ENCODE measurements at regions not wholly inside any gene's neighbourhood (a gene's known extent, or its start where the extent isn't known, plus 50 kb on each side); places are given as distances from the start of the nearest gene placed in this dataset.

DNA sequence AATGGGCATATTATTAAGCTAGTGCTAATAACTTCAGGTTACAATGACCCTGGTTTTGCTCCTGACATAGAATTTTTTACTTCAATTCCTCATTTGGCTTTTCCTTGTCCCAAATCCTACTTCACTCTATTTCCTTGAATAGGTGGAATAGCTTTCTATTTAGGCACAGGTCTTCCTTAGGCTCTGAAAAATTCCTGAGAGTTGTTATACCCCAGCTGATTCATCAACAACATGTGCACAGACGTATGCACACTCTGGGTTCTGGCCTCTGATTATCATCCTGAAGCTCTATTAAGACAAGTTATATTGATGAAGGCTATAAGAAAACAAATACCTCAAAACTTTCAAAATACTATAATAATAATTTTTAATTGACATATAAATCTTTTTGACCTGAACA is 172.4 kb downstream of the NTMT2 start:
- Histone ChIP-seq H3K4me1 (peaks cover 0 to 6% of the 10 kb centered on the region in 2 donors), H3K4me3 (no peak overlapping the region), H3K9me3 (no peaks in the 10 kb centered on the region), H3K27ac (no peak overlapping the region), H3K36me3 (no peaks in the 10 kb centered on the region), H3K27me3 (no peaks in the 10 kb centered on the region)
- TF ChIP-seq, protein P1, sequence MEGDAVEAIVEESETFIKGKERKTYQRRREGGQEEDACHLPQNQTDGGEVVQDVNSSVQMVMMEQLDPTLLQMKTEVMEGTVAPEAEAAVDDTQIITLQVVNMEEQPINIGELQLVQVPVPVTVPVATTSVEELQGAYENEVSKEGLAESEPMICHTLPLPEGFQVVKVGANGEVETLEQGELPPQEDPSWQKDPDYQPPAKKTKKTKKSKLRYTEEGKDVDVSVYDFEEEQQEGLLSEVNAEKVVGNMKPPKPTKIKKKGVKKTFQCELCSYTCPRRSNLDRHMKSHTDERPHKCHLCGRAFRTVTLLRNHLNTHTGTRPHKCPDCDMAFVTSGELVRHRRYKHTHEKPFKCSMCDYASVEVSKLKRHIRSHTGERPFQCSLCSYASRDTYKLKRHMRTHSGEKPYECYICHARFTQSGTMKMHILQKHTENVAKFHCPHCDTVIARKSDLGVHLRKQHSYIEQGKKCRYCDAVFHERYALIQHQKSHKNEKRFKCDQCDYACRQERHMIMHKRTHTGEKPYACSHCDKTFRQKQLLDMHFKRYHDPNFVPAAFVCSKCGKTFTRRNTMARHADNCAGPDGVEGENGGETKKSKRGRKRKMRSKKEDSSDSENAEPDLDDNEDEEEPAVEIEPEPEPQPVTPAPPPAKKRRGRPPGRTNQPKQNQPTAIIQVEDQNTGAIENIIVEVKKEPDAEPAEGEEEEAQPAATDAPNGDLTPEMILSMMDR (IDR thresholded peaks at IDR 0.05), result no peak
- TF ChIP-seq POLR2A (IDR thresholded peaks at IDR 0.05), result no peak
- intact Hi-C loops (cut with DNase I; ENCODE audit: low total_unique reads), result no loop called here
- DNase-seq, result no peak

DNA sequence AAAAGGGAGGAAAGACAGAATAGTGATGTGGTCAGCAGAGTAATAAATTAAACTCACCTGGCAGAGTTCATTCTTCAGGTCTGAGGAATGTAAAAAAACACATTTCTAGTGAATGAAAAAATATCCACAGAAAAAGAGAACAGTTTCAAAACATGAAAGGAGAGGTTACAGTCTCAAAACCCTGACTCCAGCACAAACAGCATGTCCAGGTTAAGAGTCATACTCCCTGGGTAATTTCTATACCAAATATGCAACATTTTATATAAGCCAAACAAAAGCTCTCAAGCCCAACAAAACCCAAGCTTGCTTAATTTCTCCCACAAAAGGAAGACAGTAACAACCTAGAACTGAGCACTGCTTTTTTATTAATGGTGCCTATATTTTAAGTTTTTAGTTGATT is 173.0 kb downstream of the NTMT2 start:
- Histone ChIP-seq H3K4me3 (no peak overlapping the region), H3K4me1 (peaks cover 0 to 6% of the 10 kb centered on the region in 2 donors), H3K27ac (no peak overlapping the region), H3K27me3 (no peaks in the 10 kb centered on the region), H3K9me3 (no peaks in the 10 kb centered on the region), H3K36me3 (no peaks in the 10 kb centered on the region)
- intact Hi-C loops (cut with DNase I; ENCODE audit: low total_unique reads), result no loop called here
- TF ChIP-seq, protein P1 (IDR thresholded peaks at IDR 0.05), result no peak
- no peak for TF ChIP-seq POLR2A (IDR thresholded peaks at IDR 0.05)
- DNase-seq, result no peak

DNA sequence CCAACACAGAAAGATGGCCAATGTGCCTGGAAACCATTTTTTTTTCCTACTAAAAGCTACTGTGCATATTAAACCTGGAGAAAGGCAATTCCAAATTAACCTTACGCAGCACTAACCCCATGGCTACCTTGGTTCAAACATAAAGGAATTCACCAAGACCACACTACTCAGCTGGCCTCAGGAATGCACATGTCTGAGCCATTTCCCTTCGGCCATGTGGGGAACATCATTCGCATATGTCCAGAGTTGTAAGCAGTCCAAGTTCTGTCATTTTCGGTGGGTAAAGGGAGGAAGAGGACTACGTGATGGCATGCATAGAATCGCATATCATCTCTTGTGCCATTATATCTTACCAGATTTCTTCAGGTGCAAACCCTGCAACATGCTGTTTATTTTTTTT is 175.4 kb downstream of the NTMT2 start:
- Histone ChIP-seq H3K36me3 (no peaks in the 10 kb centered on the region), H3K4me1 (peaks cover 0 to 6% of the 10 kb centered on the region in 2 donors), H3K9me3 (no peaks in the 10 kb centered on the region), H3K4me3 (no peak overlapping the region), H3K27me3 (no peaks in the 10 kb centered on the region), H3K27ac (no peak overlapping the region)
- intact Hi-C loops (cut with DNase I; ENCODE audit: low total_unique reads), result no loop called here
- no peak for DNase-seq
- no peak for TF ChIP-seq POLR2A (IDR thresholded peaks at IDR 0.05)
- TF ChIP-seq, protein P1 (IDR thresholded peaks at IDR 0.05), result no peak

DNA sequence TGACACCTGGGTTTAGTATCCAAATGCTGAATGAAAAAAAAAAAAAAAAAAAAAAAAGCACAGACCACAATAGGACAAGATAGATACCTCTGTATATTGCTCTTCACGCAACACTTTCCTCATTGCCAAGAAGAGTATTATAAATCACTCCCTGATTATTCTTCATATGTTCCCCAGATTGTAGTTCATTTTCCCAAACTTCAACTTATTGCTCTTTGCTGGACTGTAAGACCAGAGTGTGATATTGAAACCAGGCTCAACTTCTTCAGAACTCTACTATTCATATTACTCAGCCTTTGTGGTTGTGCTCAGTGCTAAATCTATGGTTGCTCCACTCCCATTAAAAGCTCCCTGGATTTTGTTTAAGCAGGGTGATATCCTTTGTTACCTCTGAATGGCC is 180.4 kb downstream of the NTMT2 start:
- intact Hi-C loops (cut with DNase I; ENCODE audit: low total_unique reads), result no loop called here
- TF ChIP-seq POLR2A (IDR thresholded peaks at IDR 0.05), result no peak
- TF ChIP-seq, protein P1 (IDR thresholded peaks at IDR 0.05), result no peak
- Histone ChIP-seq H3K4me3 (no peak overlapping the region), H3K4me1 (no peaks in the 10 kb centered on the region), H3K9me3 (no peaks in the 10 kb centered on the region), H3K27me3 (no peaks in the 10 kb centered on the region), H3K36me3 (no peaks in the 10 kb centered on the region), H3K27ac (no peak overlapping the region)
- DNase-seq, result no peak

DNA sequence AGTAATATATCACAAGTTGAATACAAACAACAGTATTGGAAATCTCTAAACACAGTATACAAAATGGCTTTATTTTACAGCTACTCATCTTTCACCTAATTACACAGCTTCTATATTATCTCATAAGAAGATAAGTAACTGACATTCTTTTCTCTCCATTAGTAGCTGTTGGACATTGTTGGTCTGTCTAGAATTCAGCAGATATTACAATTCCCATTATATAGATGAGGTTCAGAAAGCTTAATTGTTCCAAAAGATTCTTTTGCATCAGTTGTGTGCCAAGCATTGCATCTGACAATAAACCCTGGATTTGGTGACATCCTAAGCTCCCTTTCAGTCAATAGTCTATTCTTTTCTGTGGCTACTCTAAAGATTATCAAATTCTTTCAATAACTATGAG is 187.0 kb downstream of the NTMT2 start:
- Histone ChIP-seq H3K4me3 (no peak overlapping the region), H3K27ac (no peak overlapping the region), H3K9me3 (no peaks in the 10 kb centered on the region), H3K27me3 (no peaks in the 10 kb centered on the region), H3K36me3 (no peaks in the 10 kb centered on the region), H3K4me1 (peaks cover 0 to 4% of the 10 kb centered on the region in 2 donors)
- intact Hi-C loops (cut with DNase I; ENCODE audit: low total_unique reads), result no loop called here
- TF ChIP-seq, protein P1 (IDR thresholded peaks at IDR 0.05), result no peak
- no peak for TF ChIP-seq POLR2A (IDR thresholded peaks at IDR 0.05)
- DNase-seq, result no peak
